Kidney (tissue), 13 donors: ENCODE measurements at regions not wholly inside any gene's neighbourhood (a gene's known extent, or its start where the extent isn't known, plus 50 kb on each side); places are given as distances from the start of the nearest gene placed in this dataset.

Experiments used
- DNase-seq, 5 donors: peaks; one replicate each; pipeline ENCODE4 v3.0.0-alpha.2; 2013 to 2020
- FAIRE-seq: peaks from 2 replicates; lab custom pipeline; 2012; peaks lifted over from hg19 to GRCh38; lab: Jason Lieb, UNC
- H3K27ac ChIP-seq, 2 donors: one replicate each; pipeline ENCODE4 v1.7.0; 2013; ENCODE audit warnings: low read depth in 2 of 2, low read length in 2 of 2, inconsistent platforms in 1 of 2
- H3K27me3 ChIP-seq: one replicate; pipeline ENCODE4 v1.7.1; 2013; ENCODE audit warnings: low read length, inconsistent platforms; ENCODE audit not compliant: control insufficient read depth, insufficient read depth
- H3K36me3 ChIP-seq, 3 donors: one replicate each; pipeline versions ENCODE4 v1.7.0 to v1.7.1; 2013; ENCODE audit warnings: low read length in 3 of 3, control low read depth in 1 of 3, inconsistent platforms in 1 of 3; ENCODE audit not compliant: insufficient read depth in 3 of 3, control insufficient read depth in 2 of 3
- H3K4me1 ChIP-seq, 3 donors: one replicate each; pipeline versions ENCODE4 v1.7.0 to v1.7.1; 2013; ENCODE audit warnings: low read length in 3 of 3, inconsistent platforms in 1 of 3, low read depth in 1 of 3; ENCODE audit not compliant: control insufficient read depth in 2 of 3, insufficient read depth in 2 of 3
- H3K4me3 ChIP-seq, 3 donors: one replicate each; pipeline versions ENCODE4 v1.7.0 to v1.8.1; 2013; ENCODE audit warnings: low read length in 3 of 3, control low read depth in 1 of 3, inconsistent platforms in 1 of 3
- H3K9ac ChIP-seq, 3 donors: one replicate each; pipeline versions ENCODE4 v1.7.0 to v1.7.1; 2013; ENCODE audit warnings: low read length in 3 of 3, control low read depth in 1 of 3, inconsistent platforms in 1 of 3
- H3K9me3 ChIP-seq, 3 donors: one replicate each; pipeline versions ENCODE4 v1.7.0 to v1.7.1; 2013; ENCODE audit warnings: low read length in 3 of 3, control low read depth in 1 of 3, inconsistent platforms in 1 of 3; ENCODE audit not compliant: control insufficient read depth in 2 of 3, insufficient read depth in 1 of 3
- CTCF ChIP-seq: IDR thresholded peaks from 3 replicates; pipeline ENCODE4 v1.5.1; 2012; ENCODE audit warnings: mild to moderate bottlenecking, moderate library complexity, borderline replicate concordance; ENCODE audit not compliant: insufficient read depth; ENCODE audit errors: extremely low read depth
- intact Hi-C: fragments of 100-400 bp; cut with DNase I; formaldehyde crosslinking; loops from one replicate; pipeline ENCODE4 v1.11.1; 2022
- donor health status: control.
- donor health status: control.
- donor health status: control.
- donor health status: control.
- donor health status: control.
- donor health status: DM: yes; HTN: yes; CAD: no.
- donor health status: Normal renal cell carcinoma (clear cell type).

- H3K27me3 ChIP-seq, result no peaks in the 10 kb centered on the region
- FAIRE-seq (no peak), DNase-seq (no peak)
- no peaks in the 10 kb centered on the region for H3K4me1 ChIP-seq
- no peaks in the 10 kb centered on the region for H3K36me3 ChIP-seq
- intact Hi-C loops, result no loop called here
- H3K4me3 ChIP-seq, result no peak overlapping the region
- no peak overlapping the region for H3K9ac ChIP-seq
- no peaks in the 10 kb centered on the region for H3K9me3 ChIP-seq
- no peak for TF ChIP-seq CTCF
- no peak overlapping the region for H3K27ac ChIP-seq
These were observed 251.4 kb downstream of the DEPDC1B start for GRCh38 chr5:60448600-60448999.

GRCh38 chr5:60447488-60447920 lies 252.5 kb downstream of the DEPDC1B start:
- H3K27ac ChIP-seq, result no peak overlapping the region
- H3K4me3 ChIP-seq, result no peak overlapping the region
- no peaks in the 10 kb centered on the region for H3K36me3 ChIP-seq
- no peaks in the 10 kb centered on the region for H3K4me1 ChIP-seq
- DNase-seq (no peak), FAIRE-seq (no peak)
- no peaks in the 10 kb centered on the region for H3K27me3 ChIP-seq
- H3K9ac ChIP-seq, result no peak overlapping the region
- no peak for TF ChIP-seq CTCF
- intact Hi-C loops, result no loop called here
- H3K9me3 ChIP-seq, result no peaks in the 10 kb centered on the region

GRCh38 chr5:60446917-60447316 lies 253.0 kb downstream of the DEPDC1B start:
- H3K27ac ChIP-seq, result no peak overlapping the region
- H3K27me3 ChIP-seq, result no peaks in the 10 kb centered on the region
- no peaks in the 10 kb centered on the region for H3K36me3 ChIP-seq
- no peak overlapping the region for H3K9ac ChIP-seq
- H3K4me1 ChIP-seq, result no peaks in the 10 kb centered on the region
- DNase-seq (no peak), FAIRE-seq (no peak)
- H3K4me3 ChIP-seq, result no peak overlapping the region
- no peaks in the 10 kb centered on the region for H3K9me3 ChIP-seq
- no peak for TF ChIP-seq CTCF
- intact Hi-C loops, result no loop called here

GRCh38 chr5:60445921-60446320 lies 254.0 kb downstream of the DEPDC1B start:
- H3K4me3 ChIP-seq, result no peak overlapping the region
- no peaks in the 10 kb centered on the region for H3K4me1 ChIP-seq
- no peaks in the 10 kb centered on the region for H3K36me3 ChIP-seq
- no peak for DNase-seq
- intact Hi-C loops, result no loop called here
- H3K9ac ChIP-seq, result no peak overlapping the region
- no peaks in the 10 kb centered on the region for H3K9me3 ChIP-seq
- H3K27ac ChIP-seq, result no peak overlapping the region
- no peak for TF ChIP-seq CTCF
- H3K27me3 ChIP-seq, result no peaks in the 10 kb centered on the region
- FAIRE-seq, result no peak
